AG04450 (cell line): ENCODE measurements at regions not wholly inside any gene's neighbourhood (a gene's known extent, or its start where the extent isn't known, plus 50 kb on each side); places are given as distances from the start of the nearest gene placed in this dataset.

Source experiments
- CTCF ChIA-PET: fragments of 300-600, 350-600 bp; formaldehyde crosslinking; extraction: SDS; loops from one replicate; lab custom pipeline; 2022; ENCODE audit warnings: antibody characterized with exemption, inconsistent platforms; lab: Charles Lee
- POLR2A ChIA-PET: fragments of 350-600 bp; formaldehyde crosslinking; extraction: SDS; loops from one replicate; lab custom pipeline; 2021; ENCODE audit warnings: antibody characterized with exemption, inconsistent platforms; lab: Yijun Ruan, JAX
- DNase-seq: peaks from one replicate; pipeline ENCODE4 v3.0.0-alpha.2; 2011; ENCODE audit warnings: low read depth, low spot score
- H3K27ac ChIP-seq: one replicate; pipeline ENCODE4 v1.5.1; 2012; ENCODE audit warnings: low read depth, low read length, control low read depth
- H3K27me3 ChIP-seq: one replicate; pipeline ENCODE4 v1.6.0; 2012; ENCODE audit warnings: low read length; ENCODE audit not compliant: control insufficient read depth, insufficient read depth
- H3K4me3 ChIP-seq: 2 replicates; pipeline ENCODE4 v1.5.1; 2011; ENCODE audit warnings: mild to moderate bottlenecking, low read depth, low read length, control low read depth
- H3K9me3 ChIP-seq: 2 replicates; pipeline ENCODE4 v1.5.1; 2012; ENCODE audit warnings: low read length; ENCODE audit not compliant: control insufficient read depth, insufficient read depth
- CTCF ChIP-seq: IDR thresholded peaks from 2 replicates; pipeline ENCODE4 v1.5.1; 2011; ENCODE audit warnings: low read depth, low read length, control low read depth, inconsistent platforms

- TF ChIP-seq CTCF, result no peak
- H3K4me3 ChIP-seq, result no peak overlapping the region
- H3K27ac ChIP-seq, result no peak overlapping the region
- CTCF ChIA-PET, result no interaction called here
- POLR2A ChIA-PET, result no interaction called here
- no peaks in the 10 kb centered on the region for H3K27me3 ChIP-seq
- no peaks in the 10 kb centered on the region for H3K9me3 ChIP-seq
- no peak for DNase-seq
These were observed 1072.9 kb downstream of the REEP3 start for GRCh38 chr10:64594072-64594471.

GRCh38 chr10:64598600-64598999 lies 1077.4 kb downstream of the REEP3 start:
- ChIA-PET POLR2A (no interaction called here), CTCF (no interaction called here)
- no peak overlapping the region for H3K27ac ChIP-seq
- H3K27me3 ChIP-seq, result no peaks in the 10 kb centered on the region
- no peak overlapping the region for H3K4me3 ChIP-seq
- DNase-seq, result no peak
- no peak for TF ChIP-seq CTCF
- no peaks in the 10 kb centered on the region for H3K9me3 ChIP-seq

GRCh38 chr10:64601298-64601697 lies 1080.1 kb downstream of the REEP3 start:
- Histone ChIP-seq H3K9me3 (no peaks in the 10 kb centered on the region), H3K27ac (no peak overlapping the region), H3K27me3 (no peaks in the 10 kb centered on the region), H3K4me3 (no peak overlapping the region)
- DNase-seq, result no peak
- CTCF ChIA-PET, result no interaction called here
- POLR2A ChIA-PET, result no interaction called here
- no peak for TF ChIP-seq CTCF

- TF ChIP-seq CTCF, result no peak
- CTCF ChIA-PET, result no interaction called here
These were observed 1095.9 kb downstream of the REEP3 start for GRCh38 chr10:64617085-64617484.

GRCh38 chr10:64619102-64619501 lies 1097.9 kb downstream of the REEP3 start:
- Histone ChIP-seq H3K27me3 (no peaks in the 10 kb centered on the region), H3K9me3 (no peaks in the 10 kb centered on the region), H3K4me3 (no peak overlapping the region), H3K27ac (no peak overlapping the region)
- CTCF ChIA-PET, result no interaction called here
- TF ChIP-seq CTCF, result no peak
- DNase-seq, result no peak
- POLR2A ChIA-PET, result no interaction called here

More at GRCh38 chr10:64617085-64617484, 1095.9 kb downstream of the REEP3 start:
- H3K9me3 ChIP-seq, result no peaks in the 10 kb centered on the region
- H3K27ac ChIP-seq, result no peak overlapping the region
- POLR2A ChIA-PET, result no interaction called here
- no peak overlapping the region for H3K4me3 ChIP-seq
- DNase-seq, result no peak
- H3K27me3 ChIP-seq, result no peaks in the 10 kb centered on the region
